Stromal cell of bone marrow (primary cell): ENCODE measurements at regions not wholly inside any gene's neighbourhood (a gene's known extent, or its start where the extent isn't known, plus 50 kb on each side); places are given as distances from the start of the nearest gene placed in this dataset.

Experiments
- DNase-seq: peaks from one replicate; pipeline ENCODE4 v3.0.0-alpha.2; 2012; ENCODE audit warnings: low read depth

GRCh38 chr2:67241453-67241852, 155.7 kb upstream of the ETAA1 start:
- no peak for DNase-seq

GRCh38 chr2:67242456-67242855, 154.7 kb upstream of the ETAA1 start:
- no peak for DNase-seq

- DNase-seq, result no peak
Observed at GRCh38 chr2:67243919-67244318, 153.2 kb upstream of the ETAA1 start.

- no peak for DNase-seq
Observed at GRCh38 chr2:67246791-67247190, 150.3 kb upstream of the ETAA1 start.

- DNase-seq, result no peak
Observed at GRCh38 chr2:67251741-67252140, 145.4 kb upstream of the ETAA1 start.

- peak; percentile 18 for DNase-seq
Observed at GRCh38 chr2:67255933-67256615, 141.1 kb upstream of the ETAA1 start.

GRCh38 chr2:67256892-67257291, 140.2 kb upstream of the ETAA1 start:
- peak; percentile 29 for DNase-seq

- no peak for DNase-seq
Observed at GRCh38 chr2:67258122-67258521, 139.0 kb upstream of the ETAA1 start.

- DNase-seq, result no peak
Observed at GRCh38 chr2:67258831-67259230, 138.3 kb upstream of the ETAA1 start.

- peak; percentile 25 for DNase-seq
Observed at GRCh38 chr2:67259556-67260342, 137.4 kb upstream of the ETAA1 start.

- peak; percentile 97 for DNase-seq
Observed at GRCh38 chr2:67260343-67261277, 136.5 kb upstream of the ETAA1 start.

GRCh38 chr2:67267241-67267640, 129.9 kb upstream of the ETAA1 start:
- no peak for DNase-seq

GRCh38 chr2:67268797-67269196, 128.3 kb upstream of the ETAA1 start:
- peak; percentile 59 for DNase-seq

GRCh38 chr2:67272195-67272594, 124.9 kb upstream of the ETAA1 start:
- no peak for DNase-seq

GRCh38 chr2:67277450-67277849, 119.7 kb upstream of the ETAA1 start:
- DNase-seq, result no peak

- DNase-seq, result no peak
Observed at GRCh38 chr2:67281101-67281500, 116.0 kb upstream of the ETAA1 start.

- DNase-seq, result no peak
Observed at GRCh38 chr2:67283641-67284040, 113.5 kb upstream of the ETAA1 start.

- DNase-seq, result no peak
Observed at GRCh38 chr2:67286981-67287759, 110.0 kb upstream of the ETAA1 start.

- DNase-seq, result no peak
Observed at GRCh38 chr2:67289271-67289670, 107.9 kb upstream of the ETAA1 start.

- no peak for DNase-seq
Observed at GRCh38 chr2:67289921-67290371, 107.2 kb upstream of the ETAA1 start.

GRCh38 chr2:67290451-67291290, 106.5 kb upstream of the ETAA1 start:
- peak; percentile 56 for DNase-seq
